WTC11 (cell line): ENCODE measurements at regions not wholly inside any gene's neighbourhood (a gene's known extent, or its start where the extent isn't known, plus 50 kb on each side); places are given as distances from the start of the nearest gene placed in this dataset.
"Not testable (repeated sequence)": the region's sequence is repeated elsewhere in the genome, so short reads cannot be mapped to it uniquely, and the experiment has no call there.

Source experiments
- ATAC-seq: fragments of 200-7000 bp; cut with Tn5 transposase; 2 replicates; pipeline ENCODE4 v1.10.0; 2021; ENCODE audit warnings: mild to moderate bottlenecking, moderate library complexity
- CTCF ChIA-PET: fragments of 300-600 bp; sonication (Branson Sonifier 250); formaldehyde crosslinking; loops from one replicate; lab custom pipeline; 2021; ENCODE audit warnings: antibody characterized with exemption; lab: Charles Lee
- POLR2A ChIA-PET: fragments of 350-600 bp; sonication (Branson Sonifier 250); formaldehyde crosslinking; loops from one replicate; lab custom pipeline; 2021; ENCODE audit warnings: antibody characterized with exemption; lab: Charles Lee
- DNase-seq: peaks from one replicate; pipeline ENCODE4 v3.0.0; 2021; ENCODE audit warnings: low spot score
- H3K27ac Mint-ChIP-seq: 2 replicates; pipeline ENCODE4 v1.8.0; 2021; ENCODE audit warnings: mixed read lengths
- H3K27me3 Mint-ChIP-seq: 2 replicates; pipeline ENCODE4 v1.8.0; 2021; ENCODE audit warnings: low read depth, mild to moderate bottlenecking, moderate library complexity, mixed read lengths
- H3K36me3 Mint-ChIP-seq: 2 replicates; pipeline ENCODE4 v1.8.0; 2021; ENCODE audit warnings: mixed read lengths
- H3K4me1 Mint-ChIP-seq: 2 replicates; pipeline ENCODE4 v1.8.0; 2022; ENCODE audit warnings: mixed read lengths
- H3K4me3 Mint-ChIP-seq: 2 replicates; pipeline ENCODE4 v1.8.0; 2021; ENCODE audit warnings: mild to moderate bottlenecking, moderate library complexity, mixed read lengths
- H3K9me3 Mint-ChIP-seq: 2 replicates; pipeline ENCODE4 v1.8.0; 2021; ENCODE audit warnings: mixed read lengths
- HMGA2 ChIP-seq: fragments of 250-450 bp; sonication (Bioruptor Pico); IDR thresholded peaks from 2 replicates; pipeline ENCODE4 v1.4.0; 2021; ENCODE audit warnings: mild to moderate bottlenecking, moderate library complexity
- ZNF423 ChIP-seq: fragments of 250-450 bp; sonication (Bioruptor Pico); IDR thresholded peaks from 2 replicates; pipeline ENCODE4 v2.1.2; 2022; ENCODE audit warnings: mild to moderate bottlenecking, moderate library complexity
- TF ChIP-seq, protein P1 (sequence below): sonication (generic); formaldehyde crosslinking; IDR thresholded peaks from 2 replicates; pipeline ENCODE4 v1.8.0; 2022; ENCODE audit warnings: missing genetic modification reagents
- TF ChIP-seq, protein P2 (sequence below): sonication (generic); formaldehyde crosslinking; IDR thresholded peaks from 2 replicates; pipeline ENCODE4 v1.8.0; 2023; ENCODE audit warnings: missing genetic modification reagents

DNA sequence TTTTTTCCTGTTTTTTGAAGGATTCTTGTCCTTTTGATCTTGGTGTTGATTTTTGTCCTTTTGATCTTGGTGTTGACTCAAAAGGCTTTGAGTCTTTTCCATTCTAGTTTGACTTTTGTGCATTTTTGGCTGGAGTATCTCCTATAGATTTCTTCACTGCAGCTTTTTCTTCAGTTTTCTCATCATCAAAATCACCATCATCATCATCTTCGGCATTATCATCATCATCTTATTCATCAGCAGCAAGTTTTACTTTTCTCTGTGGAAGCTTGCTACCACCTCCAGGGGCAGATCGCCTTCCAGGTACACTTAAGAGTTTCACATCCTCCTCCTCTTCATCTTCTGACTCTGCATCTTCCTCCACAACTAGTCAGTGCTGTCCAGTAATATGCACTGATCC, 56.5 kb upstream of the MCHR2 start (continued):
- TF ChIP-seq, protein P1, sequence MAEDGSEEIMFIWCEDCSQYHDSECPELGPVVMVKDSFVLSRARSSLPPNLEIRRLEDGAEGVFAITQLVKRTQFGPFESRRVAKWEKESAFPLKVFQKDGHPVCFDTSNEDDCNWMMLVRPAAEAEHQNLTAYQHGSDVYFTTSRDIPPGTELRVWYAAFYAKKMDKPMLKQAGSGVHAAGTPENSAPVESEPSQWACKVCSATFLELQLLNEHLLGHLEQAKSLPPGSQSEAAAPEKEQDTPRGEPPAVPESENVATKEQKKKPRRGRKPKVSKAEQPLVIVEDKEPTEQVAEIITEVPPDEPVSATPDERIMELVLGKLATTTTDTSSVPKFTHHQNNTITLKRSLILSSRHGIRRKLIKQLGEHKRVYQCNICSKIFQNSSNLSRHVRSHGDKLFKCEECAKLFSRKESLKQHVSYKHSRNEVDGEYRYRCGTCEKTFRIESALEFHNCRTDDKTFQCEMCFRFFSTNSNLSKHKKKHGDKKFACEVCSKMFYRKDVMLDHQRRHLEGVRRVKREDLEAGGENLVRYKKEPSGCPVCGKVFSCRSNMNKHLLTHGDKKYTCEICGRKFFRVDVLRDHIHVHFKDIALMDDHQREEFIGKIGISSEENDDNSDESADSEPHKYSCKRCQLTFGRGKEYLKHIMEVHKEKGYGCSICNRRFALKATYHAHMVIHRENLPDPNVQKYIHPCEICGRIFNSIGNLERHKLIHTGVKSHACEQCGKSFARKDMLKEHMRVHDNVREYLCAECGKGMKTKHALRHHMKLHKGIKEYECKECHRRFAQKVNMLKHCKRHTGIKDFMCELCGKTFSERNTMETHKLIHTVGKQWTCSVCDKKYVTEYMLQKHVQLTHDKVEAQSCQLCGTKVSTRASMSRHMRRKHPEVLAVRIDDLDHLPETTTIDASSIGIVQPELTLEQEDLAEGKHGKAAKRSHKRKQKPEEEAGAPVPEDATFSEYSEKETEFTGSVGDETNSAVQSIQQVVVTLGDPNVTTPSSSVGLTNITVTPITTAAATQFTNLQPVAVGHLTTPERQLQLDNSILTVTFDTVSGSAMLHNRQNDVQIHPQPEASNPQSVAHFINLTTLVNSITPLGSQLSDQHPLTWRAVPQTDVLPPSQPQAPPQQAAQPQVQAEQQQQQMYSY (CRISPR knock-in tag): no peak
- TF ChIP-seq HMGA2 (CRISPR knock-in tag) (no peak), ZNF423 (CRISPR knock-in tag) (no peak)
- TF ChIP-seq, protein P2, sequence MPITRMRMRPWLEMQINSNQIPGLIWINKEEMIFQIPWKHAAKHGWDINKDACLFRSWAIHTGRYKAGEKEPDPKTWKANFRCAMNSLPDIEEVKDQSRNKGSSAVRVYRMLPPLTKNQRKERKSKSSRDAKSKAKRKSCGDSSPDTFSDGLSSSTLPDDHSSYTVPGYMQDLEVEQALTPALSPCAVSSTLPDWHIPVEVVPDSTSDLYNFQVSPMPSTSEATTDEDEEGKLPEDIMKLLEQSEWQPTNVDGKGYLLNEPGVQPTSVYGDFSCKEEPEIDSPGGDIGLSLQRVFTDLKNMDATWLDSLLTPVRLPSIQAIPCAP (CRISPR knock-in tag): no peak

DNA sequence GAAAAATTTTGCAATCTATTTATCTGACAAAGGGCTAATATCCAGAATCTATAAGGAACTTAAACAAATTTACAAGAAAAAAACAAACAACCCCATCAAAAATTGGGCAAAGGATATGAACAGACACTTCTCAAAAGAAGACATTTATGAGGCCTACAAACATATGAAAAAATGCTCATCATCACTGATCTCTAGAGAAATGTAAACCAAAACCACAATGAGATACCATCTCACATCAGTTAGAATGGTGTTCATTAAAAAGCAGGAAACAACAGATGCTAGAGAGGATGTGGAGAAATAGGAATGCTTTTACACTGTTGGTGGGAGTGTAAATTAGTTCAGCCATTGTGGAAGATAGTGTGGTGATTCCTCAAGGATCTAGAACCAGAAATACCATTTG, 49.9 kb upstream of the MCHR2 start:
- H3K27me3 Mint-ChIP-seq, DNase-seq, H3K27ac Mint-ChIP-seq, CTCF ChIA-PET, H3K36me3 Mint-ChIP-seq, ATAC-seq, H3K4me3 Mint-ChIP-seq, POLR2A ChIA-PET, H3K4me1 Mint-ChIP-seq: not testable (repeated sequence)
- H3K9me3 Mint-ChIP-seq: peaks cover 17% of the 10 kb centered on the region
